H9 (cell line): ENCODE measurements at regions not wholly inside any gene's neighbourhood (a gene's known extent, or its start where the extent isn't known, plus 50 kb on each side); places are given as distances from the start of the nearest gene placed in this dataset.

ENCODE experiments used
- DNase-seq: peaks from one replicate; pipeline ENCODE4 v3.0.0-alpha.2; 2017
- H2AFZ ChIP-seq: one replicate; pipeline ENCODE4 v1.6.1; 2013; ENCODE audit warnings: mild to moderate bottlenecking, low read length, control low read depth, moderate library complexity
- H2AK5ac ChIP-seq: 2 replicates; pipeline ENCODE4 v1.6.1; 2013; ENCODE audit warnings: low read length, control low read depth, mixed read lengths; ENCODE audit not compliant: insufficient read length
- H2BK120ac ChIP-seq: one replicate; pipeline ENCODE4 v1.6.1; 2013; ENCODE audit warnings: low read depth, mild to moderate bottlenecking, low read length, control low read depth, inconsistent platforms; ENCODE audit not compliant: poor library complexity, severe bottlenecking
- H2BK12ac ChIP-seq: 2 replicates; pipeline ENCODE4 v1.6.1; 2013; ENCODE audit warnings: low read length, control low read depth, mixed read lengths, low read depth; ENCODE audit not compliant: insufficient read length
- H2BK15ac ChIP-seq: 2 replicates; pipeline ENCODE4 v1.6.1; 2013; ENCODE audit warnings: low read depth, low read length, control low read depth
- H2BK20ac ChIP-seq: one replicate; pipeline ENCODE4 v1.6.1; 2013; ENCODE audit warnings: low read depth, mild to moderate bottlenecking, low read length, control low read depth, inconsistent platforms; ENCODE audit not compliant: poor library complexity, severe bottlenecking
- H2BK5ac ChIP-seq: 2 replicates; pipeline ENCODE4 v1.6.1; 2013; ENCODE audit warnings: low read length, control low read depth, mixed read lengths; ENCODE audit not compliant: insufficient read length
- H3K14ac ChIP-seq: 2 replicates; pipeline ENCODE4 v1.6.1; 2013; ENCODE audit warnings: low read length, control low read depth; ENCODE audit not compliant: insufficient read depth
- H3K18ac ChIP-seq: 2 replicates; pipeline ENCODE4 v1.6.1; 2013; ENCODE audit warnings: low read depth, mild to moderate bottlenecking, mixed read lengths, low read length, control low read depth; ENCODE audit not compliant: insufficient read length
- H3K23ac ChIP-seq: 2 replicates; pipeline ENCODE4 v1.6.1; 2013; ENCODE audit warnings: low read length, control low read depth, mixed read lengths, low read depth; ENCODE audit not compliant: insufficient read length
- H3K23me2 ChIP-seq: 2 replicates; pipeline ENCODE4 v1.6.1; 2013; ENCODE audit warnings: low read depth, mild to moderate bottlenecking, mixed read lengths, low read length, control low read depth; ENCODE audit not compliant: insufficient read length, poor library complexity, severe bottlenecking
- H3K27ac ChIP-seq: 2 replicates; pipeline ENCODE4 v1.5.1; 2013; ENCODE audit warnings: low read length, control low read depth, mixed read lengths, low read depth; ENCODE audit not compliant: insufficient read length
- H3K27me3 ChIP-seq: 2 replicates; pipeline ENCODE4 v1.6.1; 2013; ENCODE audit warnings: low read length, control low read depth, inconsistent platforms; ENCODE audit not compliant: insufficient read depth
- H3K4ac ChIP-seq: 2 replicates; pipeline ENCODE4 v1.6.1; 2013; ENCODE audit warnings: low read depth, mild to moderate bottlenecking, control low read depth, inconsistent platforms, low read length, moderate library complexity
- H3K4me1 ChIP-seq: 2 replicates; pipeline ENCODE4 v1.6.1; 2013; ENCODE audit warnings: low read length, control low read depth, inconsistent platforms; ENCODE audit not compliant: insufficient read depth
- H3K4me2 ChIP-seq: 2 replicates; pipeline ENCODE4 v1.6.1; 2013; ENCODE audit warnings: low read length, control low read depth, mixed read lengths; ENCODE audit not compliant: insufficient read length, insufficient read depth
- H3K56ac ChIP-seq: 2 replicates; pipeline ENCODE4 v1.6.1; 2013; ENCODE audit warnings: low read depth, mild to moderate bottlenecking, mixed read lengths, low read length, control low read depth; ENCODE audit not compliant: insufficient read length
- H3K79me1 ChIP-seq: 2 replicates; pipeline ENCODE4 v1.6.1; 2013; ENCODE audit warnings: low read depth, mild to moderate bottlenecking, moderate library complexity, low read length, control low read depth, inconsistent platforms; ENCODE audit not compliant: insufficient read depth, poor library complexity, severe bottlenecking
- H3K79me2 ChIP-seq: 2 replicates; pipeline ENCODE4 v1.6.1; 2013; ENCODE audit warnings: low read length, control low read depth, inconsistent platforms; ENCODE audit not compliant: insufficient read depth
- H3K9ac ChIP-seq: 2 replicates; pipeline ENCODE4 v1.6.1; 2013; ENCODE audit warnings: low read length, control low read depth, mixed read lengths; ENCODE audit not compliant: insufficient read length; ENCODE audit errors: extremely low read depth
- H3K9me3 ChIP-seq: one replicate; pipeline ENCODE4 v1.6.1; 2013; ENCODE audit warnings: low read depth, low read length, inconsistent platforms; ENCODE audit not compliant: control insufficient read depth
- H3T11ph ChIP-seq: one replicate; pipeline ENCODE4 v1.6.1; 2013; ENCODE audit warnings: mild to moderate bottlenecking, low read length, control low read depth, inconsistent platforms
- H4K20me1 ChIP-seq: one replicate; pipeline ENCODE4 v1.6.1; 2013; ENCODE audit not compliant: control insufficient read depth, insufficient read length, insufficient read depth
- H4K5ac ChIP-seq: 2 replicates; pipeline ENCODE4 v1.6.1; 2013; ENCODE audit warnings: low read depth, mild to moderate bottlenecking, mixed read lengths, low read length, control low read depth; ENCODE audit not compliant: insufficient read length
- H4K8ac ChIP-seq: replicated peaks from 2 replicates; pipeline ENCODE4 v1.6.1; 2013; ENCODE audit warnings: low read length, control low read depth, mixed read lengths, low read depth; ENCODE audit not compliant: insufficient read length
- H4K91ac ChIP-seq: 2 replicates; pipeline ENCODE4 v1.6.1; 2013; ENCODE audit warnings: low read depth, mild to moderate bottlenecking, moderate library complexity, mixed read lengths, low read length, control low read depth; ENCODE audit not compliant: insufficient read length
- H3K27ac Mint-ChIP-seq, 3 experiments: 2 replicates in 2 of 3; 3 replicates in 1 of 3; pipeline ENCODE4 v1.8.0; 2020 to 2021; ENCODE audit warnings: mixed read lengths in 3 of 3, mild to moderate bottlenecking in 1 of 3, moderate library complexity in 1 of 3
- H3K27me3 Mint-ChIP-seq: 2 replicates; pipeline ENCODE4 v1.8.0; 2021; ENCODE audit warnings: low read depth, mild to moderate bottlenecking, moderate library complexity, mixed read lengths
- H3K36me3 Mint-ChIP-seq, 3 experiments: 2 replicates in 2 of 3; 3 replicates in 1 of 3; pipeline ENCODE4 v1.8.0; 2020 to 2021; ENCODE audit warnings: low read depth in 3 of 3, mixed read lengths in 3 of 3; ENCODE audit not compliant: insufficient read depth in 1 of 3
- H3K4me1 Mint-ChIP-seq, 2 experiments: 2 replicates each; pipeline ENCODE4 v1.8.0; 2020; ENCODE audit warnings: mixed read lengths in 2 of 2
- H3K4me3 Mint-ChIP-seq, 2 experiments: 2 replicates in 1 of 2; 3 replicates in 1 of 2; pipeline ENCODE4 v1.8.0; 2020 to 2021; ENCODE audit warnings: mild to moderate bottlenecking in 2 of 2, mixed read lengths in 2 of 2, moderate library complexity in 1 of 2
- H3K9me3 Mint-ChIP-seq, 2 experiments: 2 replicates in 1 of 2; 3 replicates in 1 of 2; pipeline ENCODE4 v1.8.0; 2020; ENCODE audit warnings: mild to moderate bottlenecking in 2 of 2, mixed read lengths in 2 of 2, moderate library complexity in 1 of 2
- CTCF ChIP-seq: fragments of 200-600 bp; sonication (generic); conservative IDR thresholded peaks from 3 replicates; pipeline ENCODE4 v1.8.0; 2021; ENCODE audit warnings: antibody characterized with exemption, mild to moderate bottlenecking
- WGBS: extraction: QIAGEN DNeasy Blood & Tissue Kit; methylation state at CpG from one replicate; pipeline ENCODE4 v1.1.7; 2013; ENCODE audit warnings: missing lambda C conversion rate, low lambda C conversion rate, mixed read lengths; ENCODE audit not compliant: insufficient read length; ENCODE audit errors: extremely low coverage; 5-methylcytosine and 5-hydroxymethylcytosine counted together

- no peaks in the 10 kb centered on the region; a peak in 1 of 7 replicates for H3K36me3 Mint-ChIP-seq
- Histone ChIP-seq H3K56ac (no peak overlapping the region), H3K23me2 (no peaks in the 10 kb centered on the region), H4K8ac (no peak overlapping the region), H4K5ac (no peak overlapping the region), H3K79me2 (no peaks in the 10 kb centered on the region), H3T11ph (no peak overlapping the region), H4K20me1 (no peaks in the 10 kb centered on the region), H3K23ac (no peak overlapping the region), H2BK20ac (no peak overlapping the region), H3K4me2 (no peak overlapping the region), H2BK120ac (no peak overlapping the region), H3K27ac (no peak overlapping the region), H2BK15ac (no peak overlapping the region), H2BK12ac (no peak overlapping the region), H3K4ac (no peak overlapping the region), H3K9ac (no peak overlapping the region), H4K91ac (no peak overlapping the region), H2AK5ac (no peak overlapping the region), H3K9me3 (no peaks in the 10 kb centered on the region), H3K27me3 (no peaks in the 10 kb centered on the region), H2BK5ac (no peak overlapping the region), H3K4me1 (no peaks in the 10 kb centered on the region), H3K18ac (no peak overlapping the region), H3K14ac (no peak overlapping the region), H2AFZ (no peak overlapping the region), H3K79me1 (no peaks in the 10 kb centered on the region)
- peak overlapping the region in 1 of 3 experiments; percentile 52; a peak in 1 of 7 replicates for H3K27ac Mint-ChIP-seq
- no CpG with 5 or more reads among the region's 6 CpGs for WGBS
- H3K27me3 Mint-ChIP-seq: no peaks in the 10 kb centered on the region
- H3K4me3 Mint-ChIP-seq: no peak overlapping the region
- no peak for DNase-seq
- H3K4me1 Mint-ChIP-seq: 0 out of 4 replicates have a peak, but pooled peaks cover 0 to 2% of the 10 kb centered on the region in 2 experiments
- TF ChIP-seq CTCF: no peak
- no peaks in the 10 kb centered on the region for H3K9me3 Mint-ChIP-seq
Observed at GRCh38 chr6:72524011-72524645, 97.7 kb upstream of the KCNQ5 start.
